Fibroblast of the aortic adventitia (primary cell): ENCODE measurements at regions not wholly inside any gene's neighbourhood (a gene's known extent, or its start where the extent isn't known, plus 50 kb on each side); places are given as distances from the start of the nearest gene placed in this dataset.

Source experiments
- DNase-seq: peaks from one replicate; pipeline ENCODE4 v3.0.0-alpha.2; 2010; ENCODE audit warnings: low read depth
- H3K4me3 ChIP-seq: 2 replicates; pipeline ENCODE4 v1.5.1; 2011; ENCODE audit warnings: low read depth, mild to moderate bottlenecking, control low read depth, low read length, moderate library complexity
- CTCF ChIP-seq: IDR thresholded peaks from 2 replicates; pipeline ENCODE4 v1.5.1; 2011; ENCODE audit warnings: mild to moderate bottlenecking, low read length, control low read depth, inconsistent platforms; ENCODE audit not compliant: insufficient read depth

- DNase-seq = peak; percentile 59
Observed at GRCh38 chr16:73206151-73206707, 158.3 kb upstream of the ZFHX3 start.

GRCh38 chr16:73205153-73205886 is 157.4 kb upstream of the ZFHX3 start:
- no peak for DNase-seq
- no peak overlapping the region for H3K4me3 ChIP-seq
- no peak for TF ChIP-seq CTCF

More at GRCh38 chr16:73206151-73206707, 158.3 kb upstream of the ZFHX3 start:
- H3K4me3 ChIP-seq = no peak overlapping the region
- TF ChIP-seq CTCF = no peak

GRCh38 chr16:73204359-73205152 is 156.6 kb upstream of the ZFHX3 start:
- no peak for TF ChIP-seq CTCF
- DNase-seq = no peak
- H3K4me3 ChIP-seq = no peak overlapping the region

GRCh38 chr16:73202161-73202729 is 154.3 kb upstream of the ZFHX3 start:
- peak; percentile 99 for DNase-seq
- no peak overlapping the region for H3K4me3 ChIP-seq
- no peak for TF ChIP-seq CTCF

GRCh38 chr16:73199214-73199613 is 151.3 kb upstream of the ZFHX3 start:
- no peak for DNase-seq
- no peak overlapping the region for H3K4me3 ChIP-seq
- TF ChIP-seq CTCF = no peak

- no peak for TF ChIP-seq CTCF
- no peak for DNase-seq
- no peak overlapping the region for H3K4me3 ChIP-seq
Observed at GRCh38 chr16:73198481-73198880, 150.6 kb upstream of the ZFHX3 start.
